ENCODE measurements at regions not wholly inside any gene's neighbourhood (a gene's known extent, or its start where the extent isn't known, plus 50 kb on each side); places are given as distances from the start of the nearest gene placed in this dataset.
A peak's percentile ranks its signal among the peaks of the same experiment; 100 is the strongest.

DNA sequence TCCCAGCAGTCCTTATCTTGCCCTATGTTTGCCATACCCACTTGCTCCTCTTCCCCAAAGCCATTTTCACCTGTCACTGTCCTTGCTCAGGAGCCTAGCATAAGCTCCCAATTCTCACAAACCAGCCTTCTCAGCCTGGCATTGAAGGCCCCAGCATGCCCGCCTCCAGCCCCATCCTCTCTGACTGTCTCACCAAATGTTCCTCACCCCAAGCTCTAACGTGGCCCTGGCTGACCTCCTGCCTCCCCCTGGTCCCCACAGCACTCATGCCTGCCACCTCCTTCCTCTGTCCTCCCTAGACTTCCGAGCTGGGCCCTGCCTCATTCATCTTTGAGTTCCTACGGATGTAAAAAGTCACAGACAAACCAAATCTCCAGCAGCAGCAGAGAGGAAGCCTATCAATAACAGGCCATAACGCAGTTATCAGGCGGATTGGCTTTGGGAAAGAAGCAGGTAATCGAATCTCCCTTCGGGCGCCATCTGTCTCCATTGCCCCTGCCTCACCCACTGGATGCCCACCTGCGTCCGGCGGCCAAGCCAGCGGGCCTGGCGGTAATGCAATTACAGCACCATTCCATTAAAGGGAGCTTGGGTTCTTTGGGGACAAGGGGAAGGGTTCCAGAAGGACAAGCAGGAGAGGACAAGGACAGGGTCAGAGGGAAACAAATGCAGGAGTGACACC lies 104.4 kb downstream of the MRPL14 start:
- no peaks in the 10 kb centered on the region for H3K27me3 ChIP-seq (ENCODE audit: control insufficient read depth in 2 of 2, insufficient read depth in 2 of 2, low read length in 2 of 2)
- H4K20me1 ChIP-seq (replicated peaks; ENCODE audit: control insufficient read depth, extremely low read depth, insufficient read depth, low read length) = no peaks in the 10 kb centered on the region
- H3K79me2 ChIP-seq (ENCODE audit: control insufficient read depth, insufficient read depth, low read length) = no peaks in the 10 kb centered on the region
- H3K36me3 ChIP-seq (ENCODE audit: control insufficient read depth in 2 of 2, extremely low read depth in 1 of 2, insufficient read depth in 2 of 2, low read length in 2 of 2) = no peaks in the 10 kb centered on the region
- CTCF ChIA-PET = interaction anchor here (1.0 kb wide), 1 partner anchor 13 kb away, joined by 5 read pairs; no protein-coding TSS in a partner anchor
- dilution Hi-C loops (cut with MboI; ENCODE audit: extremely low pct_ligation_motif_present, low sequenced_read_pairs) = no loop called here
- no peak overlapping the region for H3K4me2 ChIP-seq (ENCODE audit: insufficient read depth, low read length)
- H2AFZ ChIP-seq (ENCODE audit: low read depth, low read length) = peak overlapping the region; percentile 76
- intact Hi-C loops (cut with micrococcal nuclease) = no loop called here
- H3K9ac ChIP-seq (replicated peaks; ENCODE audit: extremely low read depth, insufficient read depth, low read length) = no peak overlapping the region
- no peaks in the 10 kb centered on the region for H3K9me3 ChIP-seq (replicated peaks; ENCODE audit: control insufficient read depth, insufficient read depth, low read length)
- H3K4me3 ChIP-seq (replicated peaks in 1 of 3; ENCODE audit: insufficient read depth in 1 of 3, low read depth in 1 of 3, low read length in 3 of 3) = no peak overlapping the region
- BruUV-seq (replicated peaks) = no TSS peak
- no peak for FAIRE-seq
- POLR2A ChIA-PET = no interaction called here
- no peak for TF ChIP-seq MAX (IDR thresholded peaks at IDR 0.05; ENCODE audit: insufficient read depth, insufficient read length)
- TF ChIP-seq CTCF (IDR thresholded peaks at IDR 0.05; ENCODE audit: extremely low read depth in 1 of 2, insufficient read depth in 1 of 2, low read depth in 1 of 2, low read length in 2 of 2) = no peak
- TF ChIP-seq GATA2 (IDR thresholded peaks at IDR 0.05; ENCODE audit: insufficient read depth, insufficient read length, low read depth, low read length) = no peak
- TF ChIP-seq POLR2A (IDR thresholded peaks at IDR 0.05; ENCODE audit: low read depth, low read length) = no peak
- no peak for TF ChIP-seq JUN (IDR thresholded peaks at IDR 0.05; ENCODE audit: borderline replicate concordance, insufficient read depth, insufficient read length, low read depth)
- TF ChIP-seq FOS (IDR thresholded peaks at IDR 0.05; ENCODE audit: borderline replicate concordance, insufficient read depth, low read length) = no peak
- no peak for TF ChIP-seq MYC (IDR thresholded peaks at IDR 0.05; ENCODE audit: low read depth, low read length)
- TF ChIP-seq POLR2AphosphoS5 (IDR thresholded peaks at IDR 0.05; ENCODE audit: insufficient read depth, low read depth, low read length) = no peak
- no peak for TF ChIP-seq EZH2 (IDR thresholded peaks at IDR 0.05; ENCODE audit: borderline replicate concordance, low read depth, low read length, severe bottlenecking)
- no peaks in the 10 kb centered on the region for H3K9me1 ChIP-seq (replicated peaks; ENCODE audit: control insufficient read depth, extremely low read depth, insufficient read depth, low read length)
- no peak for DNase-seq (ENCODE audit: low read depth, low spot score)
- no peaks in the 10 kb centered on the region for H3K4me1 ChIP-seq (ENCODE audit: control insufficient read depth, extremely low read depth, insufficient read depth, low read length)
- H3K27ac ChIP-seq (ENCODE audit: insufficient read depth, low read depth, low read length) = no peak overlapping the region

Data from endothelial cell of umbilical vein (primary cell).